ACC112 (cell line): ENCODE measurements at regions not wholly inside any gene's neighbourhood (a gene's known extent, or its start where the extent isn't known, plus 50 kb on each side); places are given as distances from the start of the nearest gene placed in this dataset.
A peak's percentile ranks its signal among the peaks of the same experiment; 100 is the strongest.
"Not testable (repeated sequence)": the region's sequence is repeated elsewhere in the genome, so short reads cannot be mapped to it uniquely, and the experiment has no call there.

Source experiments
- H2AFZ ChIP-seq: fragments of 200-600 bp; sonication (generic); one replicate; pipeline ENCODE4 v1.6.0; 2017; ENCODE audit warnings: antibody characterized with exemption, low read length; ENCODE audit not compliant: unreplicated experiment
- H3K27ac ChIP-seq: fragments of 200-600 bp; sonication (generic); 2 replicates; pipeline ENCODE4 v1.5.1; 2014; ENCODE audit warnings: low read depth, mild to moderate bottlenecking, antibody characterized with exemption, low read length, moderate library complexity
- H3K27me3 ChIP-seq: fragments of 200-600 bp; sonication (generic); 2 replicates; pipeline ENCODE4 v1.6.1; 2014; ENCODE audit warnings: mild to moderate bottlenecking, antibody characterized with exemption, low read length, moderate library complexity, mixed read lengths; ENCODE audit not compliant: insufficient read depth
- H3K36me3 ChIP-seq: fragments of 200-600 bp; sonication (generic); 2 replicates; pipeline ENCODE4 v1.6.1; 2016; ENCODE audit warnings: mild to moderate bottlenecking, antibody characterized with exemption, low read length, moderate library complexity, mixed read lengths; ENCODE audit not compliant: insufficient read depth
- H3K4me1 ChIP-seq: fragments of 200-600 bp; sonication (generic); one replicate; pipeline ENCODE4 v1.6.1; 2016; ENCODE audit warnings: low read length, mixed read lengths; ENCODE audit not compliant: insufficient read depth, unreplicated experiment, control insufficient read depth
- H3K4me3 ChIP-seq: fragments of 200-600 bp; sonication (generic); 2 replicates; pipeline ENCODE4 v1.5.1; 2014; ENCODE audit warnings: mild to moderate bottlenecking, low read depth, low read length
- H3K79me2 ChIP-seq: fragments of 200-600 bp; sonication (generic); one replicate; pipeline ENCODE4 v1.6.0; 2016; ENCODE audit warnings: low read length; ENCODE audit not compliant: control insufficient read depth, unreplicated experiment, insufficient read depth

DNA sequence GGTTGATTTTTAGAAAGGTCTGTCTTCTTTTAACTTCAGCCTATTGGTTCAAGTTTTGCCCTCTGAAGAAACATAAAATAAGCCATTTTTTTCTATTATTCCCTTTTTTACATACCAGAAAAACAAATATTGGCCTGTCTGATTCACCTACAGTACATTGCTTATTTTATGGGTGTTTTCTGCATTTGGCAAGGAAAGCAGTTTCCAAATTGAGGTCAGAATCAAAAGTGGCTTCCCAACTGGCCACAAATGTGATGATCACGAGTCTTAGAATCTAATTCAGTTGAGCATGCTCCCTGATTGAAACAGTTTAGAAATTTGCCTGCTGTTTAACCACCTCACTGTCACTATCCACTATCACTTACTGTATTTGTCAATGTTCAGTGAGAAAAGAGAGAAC lies 106.9 kb upstream of the CHMP2B start:
- no peak overlapping the region for H3K4me3 ChIP-seq
- H2AFZ ChIP-seq: no peak overlapping the region
- no peaks in the 10 kb centered on the region for H3K79me2 ChIP-seq
- no peaks in the 10 kb centered on the region for H3K4me1 ChIP-seq
- no peaks in the 10 kb centered on the region for H3K27me3 ChIP-seq
- no peaks in the 10 kb centered on the region for H3K36me3 ChIP-seq
- H3K27ac ChIP-seq: no peak overlapping the region

DNA sequence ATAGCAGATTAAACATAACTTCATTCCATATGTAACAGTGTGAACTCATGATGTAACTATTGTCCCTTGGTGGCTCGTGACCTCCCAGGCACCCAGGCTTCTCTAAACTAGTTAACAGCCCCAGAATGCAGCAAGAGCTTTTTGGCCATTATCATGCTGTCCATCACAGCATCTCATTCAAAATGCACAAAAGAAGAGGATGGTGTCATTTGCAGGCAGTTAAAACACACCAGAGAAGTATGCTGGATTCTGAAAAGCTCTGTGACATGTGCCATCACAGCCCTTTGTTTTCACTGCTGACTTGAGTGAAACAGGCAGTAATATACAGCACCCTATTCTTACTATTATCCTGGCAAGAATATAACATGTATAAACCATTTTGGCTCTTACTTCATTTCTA lies 117.6 kb upstream of the CHMP2B start:
- Histone ChIP-seq H3K4me3 (no peak overlapping the region), H3K79me2 (no peaks in the 10 kb centered on the region), H3K36me3 (no peaks in the 10 kb centered on the region), H3K4me1 (no peaks in the 10 kb centered on the region), H3K27me3 (no peaks in the 10 kb centered on the region), H3K27ac (no peak overlapping the region), H2AFZ (no peak overlapping the region)

- Histone ChIP-seq H2AFZ (no peak overlapping the region), H3K27ac (no peak overlapping the region), H3K27me3 (no peaks in the 10 kb centered on the region), H3K4me1 (no peaks in the 10 kb centered on the region), H3K36me3 (no peaks in the 10 kb centered on the region), H3K4me3 (no peak overlapping the region), H3K79me2 (no peaks in the 10 kb centered on the region)
These were observed 111.1 kb upstream of the VGLL3 start for GRCh38 chr3:87101861-87102625.

DNA sequence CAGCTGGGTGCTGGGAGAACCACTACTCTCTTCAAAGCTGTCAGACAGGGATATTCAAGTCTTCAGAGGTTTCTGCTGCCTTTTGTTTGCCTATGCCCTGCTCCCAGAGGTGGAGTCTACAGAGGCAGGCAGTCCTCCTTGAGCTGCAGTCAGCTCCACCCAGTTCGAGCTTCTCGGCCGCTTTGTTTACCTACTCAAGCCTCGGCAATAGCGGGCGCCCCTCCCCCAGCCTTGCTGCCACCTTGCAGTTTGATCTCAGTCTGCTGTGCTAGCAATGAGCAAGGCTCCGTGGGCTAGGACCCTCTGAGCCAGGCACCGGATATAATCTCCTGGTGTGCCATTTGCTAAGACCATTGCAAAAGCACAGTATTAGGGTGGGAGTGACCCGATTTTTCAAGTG lies 106.8 kb upstream of the VGLL3 start:
- H3K27ac ChIP-seq, H3K4me1 ChIP-seq, H3K36me3 ChIP-seq, H3K4me3 ChIP-seq, H3K27me3 ChIP-seq, H2AFZ ChIP-seq, H3K79me2 ChIP-seq: not testable (repeated sequence)

- H3K36me3 ChIP-seq: no peaks in the 10 kb centered on the region
- no peaks in the 10 kb centered on the region for H3K27me3 ChIP-seq
- H3K4me3 ChIP-seq: peak overlapping the region; percentile 53
- H3K27ac ChIP-seq: no peak overlapping the region
- H3K79me2 ChIP-seq: no peaks in the 10 kb centered on the region
- peak overlapping the region; percentile 53 for H2AFZ ChIP-seq
- peaks cover 14% of the 10 kb centered on the region for H3K4me1 ChIP-seq
These were observed 99.7 kb upstream of the VGLL3 start for GRCh38 chr3:87090631-87091030.

GRCh38 chr3:87088993-87089841 lies 98.3 kb upstream of the VGLL3 start:
- Histone ChIP-seq H3K27me3 (no peaks in the 10 kb centered on the region), H3K4me3 (peak overlapping the region; percentile 84), H2AFZ (peak overlapping the region; percentile 98), H3K36me3 (no peaks in the 10 kb centered on the region), H3K4me1 (peaks cover 14% of the 10 kb centered on the region), H3K27ac (peak overlapping the region; percentile 54), H3K79me2 (no peaks in the 10 kb centered on the region)

DNA sequence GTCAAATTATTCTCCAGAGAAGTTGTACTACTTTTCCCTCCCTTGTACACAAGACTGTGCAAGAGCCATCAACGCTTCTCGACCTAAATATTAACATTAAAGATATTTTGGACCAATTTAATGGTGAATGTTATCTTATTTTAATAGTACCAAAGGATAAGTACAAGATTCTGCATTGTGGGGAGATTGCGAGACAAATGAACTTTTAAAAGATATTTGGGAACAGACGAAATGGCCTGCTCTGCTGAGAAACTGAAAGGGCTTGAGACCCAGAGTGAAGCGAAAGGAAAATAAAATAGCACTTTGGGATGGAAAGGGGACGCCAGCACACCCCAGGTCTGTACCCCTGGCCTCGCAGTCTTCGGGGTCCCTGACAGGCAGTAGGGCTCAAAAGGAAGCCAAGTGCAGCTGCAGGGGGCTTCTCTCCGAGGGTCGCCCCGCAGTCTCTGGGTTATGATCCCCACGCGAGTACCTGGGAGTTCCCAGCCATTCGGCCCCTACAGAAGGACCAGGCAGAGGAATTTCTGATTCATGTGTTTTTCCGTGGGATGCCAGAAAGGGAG lies 97.6 kb upstream of the VGLL3 start:
- H2AFZ ChIP-seq: peak overlapping the region; percentile 98
- peaks cover 14% of the 10 kb centered on the region for H3K4me1 ChIP-seq
- H3K36me3 ChIP-seq: no peaks in the 10 kb centered on the region
- no peaks in the 10 kb centered on the region for H3K79me2 ChIP-seq
- peak overlapping the region; percentile 54 for H3K27ac ChIP-seq
- peak overlapping the region; percentile 84 for H3K4me3 ChIP-seq
- no peaks in the 10 kb centered on the region for H3K27me3 ChIP-seq

- Histone ChIP-seq H3K79me2 (no peaks in the 10 kb centered on the region), H3K36me3 (no peaks in the 10 kb centered on the region), H3K27me3 (no peaks in the 10 kb centered on the region), H3K4me1 (peaks cover 2% of the 10 kb centered on the region), H3K27ac (no peak overlapping the region), H2AFZ (no peak overlapping the region), H3K4me3 (no peak overlapping the region)
These were observed 93.9 kb upstream of the VGLL3 start for GRCh38 chr3:87084868-87085267.

DNA sequence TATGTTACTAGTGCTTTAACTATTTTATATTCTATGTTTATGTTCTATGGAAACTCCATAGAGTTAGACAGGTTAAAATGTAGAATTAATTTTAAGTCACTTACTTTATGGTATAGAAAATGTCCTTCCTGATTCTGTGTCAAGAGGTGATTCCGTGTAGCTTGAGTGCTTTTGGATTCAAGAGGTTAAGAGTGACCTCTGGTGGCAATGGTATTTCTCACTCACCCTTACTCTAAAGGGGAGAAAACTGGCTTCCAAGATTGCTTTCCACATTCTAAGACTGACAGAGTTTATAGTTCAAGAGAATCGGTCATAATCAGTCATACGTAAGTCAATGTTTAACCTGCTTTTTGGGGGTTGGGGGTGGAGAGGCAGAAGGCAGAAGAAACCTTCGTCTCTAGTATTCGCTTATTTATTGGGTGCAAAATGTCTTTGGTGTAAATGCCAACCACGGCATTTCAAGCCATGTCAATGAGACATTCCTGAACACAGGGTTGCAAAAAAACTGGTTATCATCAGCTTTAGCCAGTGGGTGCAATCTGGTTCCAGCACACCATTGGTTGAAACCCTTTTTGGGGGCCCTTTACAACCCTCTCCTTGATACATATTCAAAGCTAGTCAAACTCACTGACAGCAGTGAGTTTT lies 92.0 kb upstream of the VGLL3 start:
- peak overlapping the region; percentile 74 for H2AFZ ChIP-seq
- no peak overlapping the region for H3K4me3 ChIP-seq
- H3K27me3 ChIP-seq: no peaks in the 10 kb centered on the region
- H3K79me2 ChIP-seq: no peaks in the 10 kb centered on the region
- H3K4me1 ChIP-seq: no peaks in the 10 kb centered on the region
- no peaks in the 10 kb centered on the region for H3K36me3 ChIP-seq
- no peak overlapping the region for H3K27ac ChIP-seq

GRCh38 chr3:87077355-87077754 lies 86.4 kb upstream of the VGLL3 start:
- no peaks in the 10 kb centered on the region for H3K79me2 ChIP-seq
- H3K36me3 ChIP-seq: no peaks in the 10 kb centered on the region
- no peaks in the 10 kb centered on the region for H3K27me3 ChIP-seq
- no peak overlapping the region for H3K27ac ChIP-seq
- no peak overlapping the region for H2AFZ ChIP-seq
- peaks cover 10% of the 10 kb centered on the region for H3K4me1 ChIP-seq
- H3K4me3 ChIP-seq: no peak overlapping the region
